ENCODE measurements at regions not wholly inside any gene's neighbourhood (a gene's known extent, or its start where the extent isn't known, plus 50 kb on each side); places are given as distances from the start of the nearest gene placed in this dataset.

DNA sequence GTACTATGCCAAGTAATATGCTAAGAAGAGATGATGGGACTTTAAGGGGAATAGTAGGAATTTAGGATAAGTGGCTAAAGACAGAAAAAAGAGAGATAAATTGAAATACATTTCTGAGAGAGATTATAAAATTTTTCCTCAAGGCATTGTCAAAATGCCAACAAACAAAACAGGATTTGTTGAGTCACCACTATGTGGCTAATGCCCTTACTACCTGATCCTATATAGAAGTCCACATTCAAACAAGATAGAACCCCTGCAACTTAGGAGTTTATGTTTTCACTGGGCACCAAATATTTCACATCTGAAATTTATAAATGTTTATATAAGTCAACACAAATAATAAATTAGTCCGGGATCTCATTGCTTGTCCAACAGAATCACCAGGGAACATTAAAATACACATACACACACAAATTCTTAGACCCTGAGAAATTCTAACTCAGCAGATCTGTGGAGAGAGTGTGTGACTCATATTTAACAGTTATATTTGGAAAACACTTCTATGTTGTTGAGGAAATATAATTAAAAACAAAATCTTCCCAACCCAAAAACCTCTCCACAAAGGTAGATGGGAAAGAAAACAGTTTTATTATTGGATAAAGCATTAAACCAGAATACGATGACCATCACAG is 154.3 kb downstream of the PPP1R3A start:
- Histone ChIP-seq H3K4me1 (peaks cover 0 to 10% (median 0%) of the 10 kb centered on the region in 9 donors), H3K27ac (no peak overlapping the region), H3K36me3 (no peaks in the 10 kb centered on the region), H3K4me3 (no peak overlapping the region), H3K27me3 (no peaks in the 10 kb centered on the region), H3K9me3 (peaks cover 0 to 1% (median 0%) of the 10 kb centered on the region in 11 donors)
- TF ChIP-seq, protein P1, sequence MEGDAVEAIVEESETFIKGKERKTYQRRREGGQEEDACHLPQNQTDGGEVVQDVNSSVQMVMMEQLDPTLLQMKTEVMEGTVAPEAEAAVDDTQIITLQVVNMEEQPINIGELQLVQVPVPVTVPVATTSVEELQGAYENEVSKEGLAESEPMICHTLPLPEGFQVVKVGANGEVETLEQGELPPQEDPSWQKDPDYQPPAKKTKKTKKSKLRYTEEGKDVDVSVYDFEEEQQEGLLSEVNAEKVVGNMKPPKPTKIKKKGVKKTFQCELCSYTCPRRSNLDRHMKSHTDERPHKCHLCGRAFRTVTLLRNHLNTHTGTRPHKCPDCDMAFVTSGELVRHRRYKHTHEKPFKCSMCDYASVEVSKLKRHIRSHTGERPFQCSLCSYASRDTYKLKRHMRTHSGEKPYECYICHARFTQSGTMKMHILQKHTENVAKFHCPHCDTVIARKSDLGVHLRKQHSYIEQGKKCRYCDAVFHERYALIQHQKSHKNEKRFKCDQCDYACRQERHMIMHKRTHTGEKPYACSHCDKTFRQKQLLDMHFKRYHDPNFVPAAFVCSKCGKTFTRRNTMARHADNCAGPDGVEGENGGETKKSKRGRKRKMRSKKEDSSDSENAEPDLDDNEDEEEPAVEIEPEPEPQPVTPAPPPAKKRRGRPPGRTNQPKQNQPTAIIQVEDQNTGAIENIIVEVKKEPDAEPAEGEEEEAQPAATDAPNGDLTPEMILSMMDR (IDR thresholded peaks at IDR 0.05) = no peak
- ATAC-seq = no peak
- intact Hi-C loops (cut with DNase I) = no loop called here
- 81 to 83% methylated on average over 2 of the region's 2 CpGs for WGBS, 2 donors
- DNase-seq = no peak

DNA sequence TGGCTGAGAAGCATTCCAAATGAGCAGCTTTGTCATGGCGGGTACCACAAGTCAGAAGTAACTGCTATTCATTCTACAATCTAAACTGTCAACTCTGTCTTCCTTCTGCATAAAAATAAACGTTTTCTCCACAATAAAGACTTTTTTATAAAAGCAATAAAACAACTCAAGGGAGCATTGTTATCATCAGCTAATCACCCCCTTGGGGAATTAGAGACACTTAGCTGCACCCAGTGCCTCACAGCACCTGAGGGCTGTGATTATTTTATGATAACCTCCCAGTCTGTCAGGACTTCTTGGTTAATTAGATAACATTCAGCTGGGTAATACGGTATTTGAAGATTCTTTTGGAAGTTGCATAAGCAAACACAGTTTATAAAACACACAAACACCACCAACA is 155.6 kb downstream of the PPP1R3A start:
- TF ChIP-seq, protein P1 (IDR thresholded peaks at IDR 0.05) = no peak
- H3K36me3 ChIP-seq = no peaks in the 10 kb centered on the region
- ATAC-seq (no peak), DNase-seq (no peak)
- no peak overlapping the region for H3K27ac ChIP-seq
- intact Hi-C loops (cut with DNase I) = no loop called here
- no peak overlapping the region for H3K4me3 ChIP-seq
- peaks cover 0 to 5% (median 0%) of the 10 kb centered on the region in 9 donors for H3K4me1 ChIP-seq
- peaks cover 0 to 7% (median 0%) of the 10 kb centered on the region in 11 donors for H3K9me3 ChIP-seq
- H3K27me3 ChIP-seq = no peaks in the 10 kb centered on the region
- 45 to 53% methylated on average over 3 of the region's 3 CpGs for WGBS, 2 donors

DNA sequence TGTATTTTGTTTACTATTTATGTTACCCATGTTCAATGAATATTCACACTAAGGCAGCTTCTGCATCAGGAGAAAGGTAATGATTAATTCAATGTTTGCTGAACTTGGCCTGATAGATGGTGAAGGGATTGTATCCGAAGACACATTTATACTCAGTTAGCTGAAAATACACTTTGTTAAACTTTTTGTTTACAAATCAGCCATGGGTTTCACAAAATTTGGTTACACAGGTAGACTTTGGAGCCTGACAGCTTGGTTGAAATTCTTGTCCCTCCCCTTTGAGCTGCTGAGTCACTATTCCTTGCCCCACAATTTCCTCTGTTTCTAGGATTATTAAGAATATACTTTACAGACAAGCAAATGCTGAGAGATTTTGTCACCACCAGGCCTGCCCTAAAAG is 162.6 kb downstream of the PPP1R3A start:
- no peaks in the 10 kb centered on the region for H3K27me3 ChIP-seq

DNA sequence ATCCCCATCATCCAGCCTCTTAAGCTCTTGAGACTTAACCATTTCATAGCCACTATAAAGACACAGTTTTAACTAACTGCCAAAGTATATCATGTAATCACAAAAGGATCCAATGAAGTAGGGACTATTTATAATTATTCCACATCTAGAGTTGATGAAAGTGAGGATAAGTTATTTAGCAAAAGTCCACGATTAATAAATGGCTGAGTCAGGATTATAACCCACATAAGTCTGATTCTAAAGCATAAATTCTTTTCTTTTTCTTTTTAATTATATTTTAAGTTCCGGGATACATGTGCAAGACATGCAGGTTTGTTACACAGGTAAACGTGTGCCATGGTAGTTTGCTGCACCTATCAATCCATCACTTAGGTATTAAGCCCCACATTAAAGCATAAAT is 166.1 kb downstream of the PPP1R3A start:
- whole genome bisulfite sequencing, 2 donors = 82 to 86% methylated on average over 3 of the region's 3 CpGs
- intact Hi-C loops (cut with DNase I) = no loop called here

More for the DNA sequence above, 162.6 kb downstream of the PPP1R3A start:
- Histone ChIP-seq H3K36me3 (no peaks in the 10 kb centered on the region), H3K4me1 (no peaks in the 10 kb centered on the region), H3K9me3 (peaks cover 0 to 7% (median 0%) of the 10 kb centered on the region in 11 donors), H3K27ac (no peak overlapping the region), H3K4me3 (no peak overlapping the region)
- TF ChIP-seq, protein P1 (IDR thresholded peaks at IDR 0.05) = no peak
- ATAC-seq (no peak), DNase-seq (no peak)
- 92 to 94% methylated on average over 1 of the region's 1 CpG for WGBS, 2 donors
- intact Hi-C loops (cut with DNase I) = no loop called here

More for the DNA sequence above, 166.1 kb downstream of the PPP1R3A start:
- H3K36me3 ChIP-seq = no peaks in the 10 kb centered on the region
- no peaks in the 10 kb centered on the region for H3K4me1 ChIP-seq
- TF ChIP-seq, protein P1 (IDR thresholded peaks at IDR 0.05) = no peak
- DNase-seq (no peak), ATAC-seq (no peak)
- no peaks in the 10 kb centered on the region for H3K27me3 ChIP-seq
- no peak overlapping the region for H3K27ac ChIP-seq
- H3K4me3 ChIP-seq = no peak overlapping the region
- H3K9me3 ChIP-seq = peaks cover 0 to 6% (median 0%) of the 10 kb centered on the region in 11 donors
